Ovary (tissue), 3 donors: ENCODE measurements at regions not wholly inside any gene's neighbourhood (a gene's known extent, or its start where the extent isn't known, plus 50 kb on each side); places are given as distances from the start of the nearest gene placed in this dataset.

Experiments used
- CTCF ChIP-seq, 3 donors: fragments of 450-650 bp in 2 of 3; fragments of 200-600 bp in 1 of 3; IDR thresholded peaks; one replicate each; pipeline versions ENCODE4 v1.5.1 to v1.8.0; 2016 to 2022; ENCODE audit warnings: antibody characterized with exemption in 3 of 3, mild to moderate bottlenecking in 1 of 3
- POLR2A ChIP-seq: fragments of 450-650 bp; IDR thresholded peaks from one replicate; pipeline ENCODE4 v1.6.1; 2017; ENCODE audit warnings: antibody characterized with exemption, mild to moderate bottlenecking, moderate library complexity
- donor health status: DM: no; HTN: no; CAD: no.

DNA sequence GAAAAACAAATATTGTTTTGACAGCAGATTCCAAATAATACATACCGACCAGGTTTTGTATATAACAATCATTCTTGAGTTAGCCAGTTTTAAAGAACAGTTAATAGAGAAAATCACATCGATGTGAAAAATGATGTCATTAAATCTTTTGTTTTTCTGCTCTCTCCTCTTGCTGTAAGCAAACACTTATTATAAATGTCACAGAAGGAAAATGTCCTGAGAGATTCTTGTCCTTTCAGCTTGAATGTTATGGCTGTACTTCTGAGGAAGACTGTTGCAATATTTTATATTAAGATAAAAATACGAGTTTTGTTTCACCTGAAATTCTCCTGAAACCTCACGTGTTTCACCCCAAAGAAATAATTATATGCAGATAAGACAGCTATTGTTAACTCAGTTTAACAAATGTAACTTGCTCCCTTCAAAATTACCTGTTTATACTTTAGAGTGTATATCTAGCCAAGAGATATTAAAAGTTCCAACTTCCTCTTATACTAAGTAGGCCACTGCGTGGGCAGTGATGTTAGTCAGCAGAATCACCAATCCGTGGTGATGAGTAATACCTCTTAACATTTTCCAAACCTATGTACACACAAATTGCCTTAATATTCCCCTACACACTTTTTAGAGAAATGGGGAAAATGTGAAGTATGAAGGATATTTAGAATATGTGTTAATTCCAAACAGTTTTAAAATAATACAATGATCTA, 1111.4 kb upstream of the CITED2 start:
- TF ChIP-seq POLR2A: no peak
- TF ChIP-seq CTCF (IDR thresholded peaks at IDR 0.05): no peak
